NB4 (cell line): ENCODE measurements at regions not wholly inside any gene's neighbourhood (a gene's known extent, or its start where the extent isn't known, plus 50 kb on each side); places are given as distances from the start of the nearest gene placed in this dataset.

Experiments used
- CTCF ChIP-seq: IDR thresholded peaks from one replicate; pipeline ENCODE4 v1.5.1; 2012; ENCODE audit warnings: low read depth, low read length
- POLR2A ChIP-seq: IDR thresholded peaks from 2 replicates; pipeline ENCODE4 v1.6.1; 2011; ENCODE audit warnings: mild to moderate bottlenecking; ENCODE audit not compliant: insufficient read length; ENCODE audit errors: extremely low read depth

DNA sequence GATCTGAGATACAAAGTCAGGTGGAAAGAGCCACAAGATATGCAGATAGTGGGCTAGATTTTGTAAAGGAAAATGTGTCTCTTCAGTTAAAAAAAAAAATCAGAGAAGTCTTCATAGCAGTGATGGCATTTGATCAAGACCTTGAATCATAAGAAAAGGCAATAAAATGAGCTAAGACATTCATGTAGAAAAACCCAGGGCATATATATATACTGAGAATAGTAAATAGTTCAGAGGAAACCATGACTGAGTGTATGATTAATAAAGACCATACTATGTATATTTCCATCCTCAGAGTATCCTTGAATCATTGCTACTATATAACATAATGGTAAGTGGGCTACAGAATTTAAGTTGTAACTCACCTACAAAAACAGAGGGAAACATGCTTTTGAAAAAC lies 321.7 kb upstream of the NR5A2 start:
- no peak for TF ChIP-seq POLR2A
- no peak for TF ChIP-seq CTCF
